Natural killer cell (primary cell): ENCODE measurements at regions not wholly inside any gene's neighbourhood (a gene's known extent, or its start where the extent isn't known, plus 50 kb on each side); places are given as distances from the start of the nearest gene placed in this dataset.

Experiments used
- ATAC-seq, 3 donors: fragments of 150-1000 bp in 2 of 3; fragments of 200-7000 bp in 1 of 3; cut with Tn5 transposase; 1 replicate in 1 of 3; 2 replicates in 2 of 3; pipeline ENCODE4 v1.10.0; 2021; ENCODE audit warnings: mild to moderate bottlenecking in 2 of 3, moderate library complexity in 2 of 3
- DNase-seq, 2 donors: peaks; one replicate each; pipeline versions ENCODE4 v3.0.0 to v3.0.0-alpha.2; 2013 to 2021; ENCODE audit warnings: mixed read lengths in 1 of 2
- H3K27ac ChIP-seq: one replicate; pipeline ENCODE4 v1.5.1; 2013; ENCODE audit warnings: mild to moderate bottlenecking, low read length
- H3K27me3 ChIP-seq: one replicate; pipeline ENCODE4 v1.6.1; 2013; ENCODE audit warnings: low read length; ENCODE audit not compliant: control insufficient read depth, insufficient read depth
- H3K36me3 ChIP-seq: one replicate; pipeline ENCODE4 v1.6.1; 2013; ENCODE audit warnings: low read length; ENCODE audit not compliant: control insufficient read depth, insufficient read depth
- H3K4me1 ChIP-seq: one replicate; pipeline ENCODE4 v1.6.1; 2013; ENCODE audit warnings: low read length; ENCODE audit not compliant: control insufficient read depth, insufficient read depth
- H3K4me3 ChIP-seq: one replicate; pipeline ENCODE4 v1.5.1; 2013; ENCODE audit warnings: low read length
- H3K9me3 ChIP-seq: one replicate; pipeline ENCODE4 v1.6.1; 2013; ENCODE audit warnings: low read length; ENCODE audit not compliant: control insufficient read depth, insufficient read depth
- H3K27ac Mint-ChIP-seq, 2 donors: one replicate each; pipeline ENCODE4 v1.8.0; 2022; ENCODE audit warnings: mild to moderate bottlenecking in 2 of 2, mixed read lengths in 2 of 2, moderate library complexity in 1 of 2
- H3K27me3 Mint-ChIP-seq, 2 donors: one replicate each; pipeline ENCODE4 v1.8.0; 2022; ENCODE audit warnings: low read depth in 2 of 2, mixed read lengths in 2 of 2
- H3K36me3 Mint-ChIP-seq: one replicate; pipeline ENCODE4 v1.8.0; 2022; ENCODE audit warnings: mixed read lengths
- H3K4me1 Mint-ChIP-seq, 2 donors: one replicate each; pipeline ENCODE4 v1.8.0; 2022; ENCODE audit warnings: mixed read lengths in 2 of 2
- H3K4me3 Mint-ChIP-seq: one replicate; pipeline ENCODE4 v1.8.0; 2022; ENCODE audit warnings: mild to moderate bottlenecking, moderate library complexity, mixed read lengths
- H3K9me3 Mint-ChIP-seq, 2 donors: one replicate each; pipeline ENCODE4 v1.8.0; 2022; ENCODE audit warnings: mixed read lengths in 2 of 2
- CTCF ChIP-seq: fragments of 200-600 bp; IDR thresholded peaks from one replicate; pipeline ENCODE4 v1.8.0; 2022; ENCODE audit warnings: antibody characterized with exemption
- WGBS: methylation state at CpG from one replicate; pipeline ENCODE4 v1.1.7; 2013; ENCODE audit warnings: missing lambda C conversion rate; ENCODE audit not compliant: insufficient coverage; 5-methylcytosine and 5-hydroxymethylcytosine counted together
- intact Hi-C: fragments of 100-400 bp; cut with micrococcal nuclease; formaldehyde crosslinking; loops from one replicate; pipeline ENCODE4 v1.14.2; 2022

GRCh38 chr4:147134536-147135210, 189.0 kb upstream of the TTC29 start:
- Mint-ChIP-seq H3K27ac (no peak overlapping the region), H3K27me3 (peaks cover 2 to 7% of the 10 kb centered on the region in 2 donors), H3K9me3 (peaks cover 0 to 4% of the 10 kb centered on the region in 2 donors), H3K4me3 (no peak overlapping the region), H3K36me3 (no peaks in the 10 kb centered on the region), H3K4me1 (no peaks in the 10 kb centered on the region)
- no peak for DNase-seq
- WGBS = 79% methylated on average over 3 of the region's 4 CpGs
- Histone ChIP-seq H3K27me3 (no peaks in the 10 kb centered on the region), H3K36me3 (no peaks in the 10 kb centered on the region), H3K27ac (no peak overlapping the region), H3K4me1 (no peaks in the 10 kb centered on the region), H3K4me3 (no peak overlapping the region), H3K9me3 (no peaks in the 10 kb centered on the region)
- TF ChIP-seq CTCF = no peak
- ATAC-seq = no peak
- intact Hi-C loops = no loop called here

DNA sequence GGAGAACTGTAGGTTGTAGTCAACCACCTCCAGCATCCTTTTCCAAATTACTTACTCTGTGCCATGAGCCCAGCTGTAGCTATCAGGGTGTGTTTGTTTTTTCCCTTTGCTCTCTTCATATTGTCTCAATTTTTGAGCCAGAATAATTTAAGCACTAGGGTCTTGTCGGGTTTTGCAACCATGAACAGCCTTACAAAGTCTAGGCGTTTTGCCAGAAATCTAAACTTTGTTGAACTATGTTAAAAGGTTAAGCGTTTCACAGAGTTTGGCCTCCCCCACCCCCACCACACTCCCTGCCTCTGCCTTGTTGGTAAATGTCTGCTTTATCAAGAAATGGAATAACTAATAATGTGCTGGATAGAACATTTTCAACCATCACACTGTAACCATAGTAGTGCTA, 190.6 kb upstream of the TTC29 start:
- no peak for DNase-seq
- no peak overlapping the region for H3K27ac ChIP-seq
- no peaks in the 10 kb centered on the region for H3K27me3 ChIP-seq
- Mint-ChIP-seq H3K4me1 (no peaks in the 10 kb centered on the region), H3K27ac (no peak overlapping the region), H3K9me3 (peaks cover 0 to 6% of the 10 kb centered on the region in 2 donors), H3K4me3 (no peak overlapping the region), H3K27me3 (peaks cover 2 to 7% of the 10 kb centered on the region in 2 donors), H3K36me3 (no peaks in the 10 kb centered on the region)
- no peak for TF ChIP-seq CTCF
- H3K4me3 ChIP-seq = no peak overlapping the region
- no peaks in the 10 kb centered on the region for H3K4me1 ChIP-seq
- H3K36me3 ChIP-seq = no peaks in the 10 kb centered on the region
- 79% methylated on average over 2 of the region's 3 CpGs for WGBS
- no peak for ATAC-seq
- intact Hi-C loops = no loop called here
- no peaks in the 10 kb centered on the region for H3K9me3 ChIP-seq

DNA sequence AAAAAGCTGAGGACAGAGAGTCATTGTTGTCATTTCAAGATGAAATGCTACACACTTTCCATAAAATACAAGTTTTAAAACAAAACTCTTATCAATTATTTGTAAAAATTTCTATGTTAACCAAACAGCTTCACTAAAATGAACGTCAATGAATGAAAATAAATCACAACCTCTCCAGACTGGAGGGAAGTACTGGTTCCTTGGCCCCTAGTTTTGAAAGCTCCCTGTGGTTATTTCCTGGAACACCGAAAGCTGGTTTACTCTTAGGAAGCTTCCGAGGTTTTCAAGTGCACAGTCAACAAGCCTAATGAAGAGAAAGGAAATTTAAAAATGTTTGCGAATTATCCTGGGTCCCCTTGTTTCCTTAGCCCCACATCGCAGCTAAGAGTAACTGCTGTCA, 191.1 kb upstream of the TTC29 start:
- 57% methylated on average over 4 of the region's 5 CpGs for WGBS
- peaks cover 2 to 7% of the 10 kb centered on the region in 2 donors for H3K27me3 Mint-ChIP-seq
- no peak overlapping the region for H3K27ac Mint-ChIP-seq
- H3K4me1 ChIP-seq = no peaks in the 10 kb centered on the region
- H3K4me3 ChIP-seq = no peak overlapping the region
- H3K36me3 ChIP-seq = no peaks in the 10 kb centered on the region
- no peak overlapping the region for H3K4me3 Mint-ChIP-seq
- no peak for DNase-seq
- TF ChIP-seq CTCF = no peak
- H3K36me3 Mint-ChIP-seq = no peaks in the 10 kb centered on the region
- no peaks in the 10 kb centered on the region for H3K4me1 Mint-ChIP-seq
- H3K9me3 ChIP-seq = no peaks in the 10 kb centered on the region
- intact Hi-C loops = no loop called here
- ATAC-seq = no peak
- H3K27me3 ChIP-seq = no peaks in the 10 kb centered on the region
- H3K27ac ChIP-seq = no peak overlapping the region
- H3K9me3 Mint-ChIP-seq = peaks cover 0 to 6% of the 10 kb centered on the region in 2 donors

- Histone ChIP-seq H3K4me1 (no peaks in the 10 kb centered on the region), H3K36me3 (no peaks in the 10 kb centered on the region), H3K4me3 (no peak overlapping the region), H3K9me3 (no peaks in the 10 kb centered on the region), H3K27ac (no peak overlapping the region), H3K27me3 (no peaks in the 10 kb centered on the region)
- TF ChIP-seq CTCF = no peak
- WGBS = 78% methylated on average over 3 of the region's 3 CpGs
- Mint-ChIP-seq H3K9me3 (peaks cover 0 to 6% of the 10 kb centered on the region in 2 donors), H3K36me3 (no peaks in the 10 kb centered on the region), H3K27me3 (peaks cover 2 to 7% of the 10 kb centered on the region in 2 donors), H3K27ac (no peak overlapping the region), H3K4me3 (no peak overlapping the region), H3K4me1 (no peaks in the 10 kb centered on the region)
- intact Hi-C loops = no loop called here
- ATAC-seq (no peak), DNase-seq (no peak)
Observed at GRCh38 chr4:147137280-147137679, 191.6 kb upstream of the TTC29 start.
